AG10803 (cell line): ENCODE measurements at regions not wholly inside any gene's neighbourhood (a gene's known extent, or its start where the extent isn't known, plus 50 kb on each side); places are given as distances from the start of the nearest gene placed in this dataset.

Source experiments
- DNase-seq: peaks from one replicate; pipeline ENCODE4 v3.0.0; 2010; ENCODE audit warnings: low read depth
- H3K4me3 ChIP-seq: 2 replicates; pipeline ENCODE4 v1.5.1; 2011; ENCODE audit warnings: mild to moderate bottlenecking, low read length, control low read depth
- TF ChIP-seq, protein P1 (sequence below): conservative IDR thresholded peaks from 2 replicates; pipeline ENCODE4 v1.5.1; 2011; ENCODE audit warnings: mild to moderate bottlenecking, low read length, control low read depth, inconsistent platforms

DNA sequence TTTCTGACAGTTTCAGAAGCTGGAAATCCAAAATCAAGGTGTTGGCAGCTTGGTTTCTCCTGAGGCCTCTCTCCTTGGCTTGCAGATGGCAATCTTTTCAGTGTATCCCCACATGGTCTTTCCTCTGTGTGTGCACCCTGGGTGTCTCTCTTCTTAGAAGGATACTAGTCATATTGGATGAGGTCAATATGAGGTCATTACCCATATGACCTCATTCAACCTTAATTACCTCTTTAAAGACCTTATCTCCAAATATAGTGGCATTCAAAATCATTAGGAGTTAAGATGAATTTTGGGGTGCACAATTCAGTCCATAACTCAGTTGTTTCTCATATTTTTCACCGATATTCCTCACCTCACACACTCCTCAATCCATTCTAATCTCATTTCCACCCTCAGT, 92.4 kb upstream of the TGM3 start:
- H3K4me3 ChIP-seq, result no peak overlapping the region
- TF ChIP-seq, protein P1, sequence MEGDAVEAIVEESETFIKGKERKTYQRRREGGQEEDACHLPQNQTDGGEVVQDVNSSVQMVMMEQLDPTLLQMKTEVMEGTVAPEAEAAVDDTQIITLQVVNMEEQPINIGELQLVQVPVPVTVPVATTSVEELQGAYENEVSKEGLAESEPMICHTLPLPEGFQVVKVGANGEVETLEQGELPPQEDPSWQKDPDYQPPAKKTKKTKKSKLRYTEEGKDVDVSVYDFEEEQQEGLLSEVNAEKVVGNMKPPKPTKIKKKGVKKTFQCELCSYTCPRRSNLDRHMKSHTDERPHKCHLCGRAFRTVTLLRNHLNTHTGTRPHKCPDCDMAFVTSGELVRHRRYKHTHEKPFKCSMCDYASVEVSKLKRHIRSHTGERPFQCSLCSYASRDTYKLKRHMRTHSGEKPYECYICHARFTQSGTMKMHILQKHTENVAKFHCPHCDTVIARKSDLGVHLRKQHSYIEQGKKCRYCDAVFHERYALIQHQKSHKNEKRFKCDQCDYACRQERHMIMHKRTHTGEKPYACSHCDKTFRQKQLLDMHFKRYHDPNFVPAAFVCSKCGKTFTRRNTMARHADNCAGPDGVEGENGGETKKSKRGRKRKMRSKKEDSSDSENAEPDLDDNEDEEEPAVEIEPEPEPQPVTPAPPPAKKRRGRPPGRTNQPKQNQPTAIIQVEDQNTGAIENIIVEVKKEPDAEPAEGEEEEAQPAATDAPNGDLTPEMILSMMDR, result no peak

DNA sequence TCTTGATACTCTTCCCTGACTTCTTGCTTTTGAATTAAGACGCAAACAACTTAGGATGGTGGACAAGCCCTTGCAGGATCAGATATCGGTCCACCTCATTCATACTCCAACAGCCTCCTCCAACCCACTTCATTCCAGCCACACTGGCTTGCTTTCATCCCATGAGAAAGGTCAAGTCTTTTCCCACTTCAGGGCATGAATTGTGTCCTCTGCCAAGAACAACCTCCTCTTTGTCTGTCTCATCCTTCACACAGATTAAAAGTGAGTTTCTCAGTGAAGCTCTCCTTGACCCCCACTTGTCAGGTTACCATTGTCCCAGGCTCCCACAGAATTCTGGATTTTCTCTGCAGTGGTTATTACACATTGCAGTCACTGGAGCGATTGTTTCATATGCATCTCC, 91.8 kb upstream of the TGM3 start:
- no peak for DNase-seq
- TF ChIP-seq, protein P1, result no peak
- H3K4me3 ChIP-seq, result no peak overlapping the region

More for the DNA sequence above, 92.4 kb upstream of the TGM3 start:
- DNase-seq, result no peak

DNA sequence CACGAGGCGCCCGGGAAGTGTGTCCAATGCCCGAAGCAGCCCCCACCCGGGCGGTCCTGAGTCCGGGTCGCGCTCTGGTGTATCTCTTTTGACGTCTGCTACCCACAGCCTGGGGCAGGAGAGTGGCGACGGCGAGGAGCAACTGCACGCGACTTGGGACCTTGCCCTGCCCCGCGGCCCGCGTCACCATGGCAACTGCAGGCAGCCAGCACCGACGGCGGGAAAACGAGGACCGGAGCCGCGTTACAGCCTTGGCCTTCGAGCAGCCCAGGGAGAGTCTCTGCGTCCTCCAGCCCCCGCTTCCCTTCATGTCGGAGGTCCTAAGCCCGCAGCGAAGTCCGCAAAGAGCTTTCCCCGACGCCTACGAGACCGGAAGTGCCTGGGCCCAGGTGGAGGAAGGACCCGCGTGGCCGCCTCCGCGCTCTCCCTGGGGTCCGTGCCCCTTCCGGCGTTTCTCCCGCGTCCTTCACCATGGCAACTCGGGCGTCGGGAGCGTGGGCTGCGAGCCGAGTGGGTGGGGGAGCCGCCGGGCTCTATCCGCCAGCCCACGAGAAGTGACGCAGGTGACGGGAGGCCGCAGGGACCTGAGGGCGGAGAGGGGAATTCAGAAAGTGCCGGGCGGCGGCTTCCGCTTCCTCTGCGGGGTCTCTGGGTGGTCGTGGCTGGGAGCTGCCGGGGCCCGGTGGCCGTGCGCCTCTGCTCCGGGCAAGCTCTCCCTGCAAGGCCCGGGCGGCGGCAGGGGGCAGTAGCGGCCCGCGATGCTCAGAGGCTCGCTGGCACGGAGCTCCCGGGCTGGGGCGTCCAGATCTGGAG, 88.6 kb upstream of the TGM3 start:
- peak; percentile 64 for DNase-seq
- H3K4me3 ChIP-seq, result peak overlapping the region; percentile 66
- TF ChIP-seq, protein P1, result peak; percentile 64

DNA sequence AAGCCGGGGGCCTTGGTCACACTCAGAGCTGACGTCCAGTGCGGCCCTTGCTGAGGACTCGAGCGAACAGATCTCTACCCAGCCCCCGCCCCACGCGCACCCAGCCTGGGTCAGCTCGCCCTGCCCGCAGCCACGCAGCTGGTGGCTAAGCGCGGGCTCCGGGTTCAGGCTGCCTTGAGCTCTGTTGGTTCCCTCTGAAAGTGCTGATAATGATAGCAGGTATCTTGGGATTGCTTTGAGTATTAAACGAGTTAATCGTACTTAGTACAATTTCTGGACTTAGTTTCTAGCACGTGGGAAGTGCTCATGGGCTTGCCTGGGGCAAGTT, 88.1 kb upstream of the TGM3 start:
- TF ChIP-seq, protein P1, result no peak
- no peak for DNase-seq
- peak overlapping the region; percentile 66 for H3K4me3 ChIP-seq

DNA sequence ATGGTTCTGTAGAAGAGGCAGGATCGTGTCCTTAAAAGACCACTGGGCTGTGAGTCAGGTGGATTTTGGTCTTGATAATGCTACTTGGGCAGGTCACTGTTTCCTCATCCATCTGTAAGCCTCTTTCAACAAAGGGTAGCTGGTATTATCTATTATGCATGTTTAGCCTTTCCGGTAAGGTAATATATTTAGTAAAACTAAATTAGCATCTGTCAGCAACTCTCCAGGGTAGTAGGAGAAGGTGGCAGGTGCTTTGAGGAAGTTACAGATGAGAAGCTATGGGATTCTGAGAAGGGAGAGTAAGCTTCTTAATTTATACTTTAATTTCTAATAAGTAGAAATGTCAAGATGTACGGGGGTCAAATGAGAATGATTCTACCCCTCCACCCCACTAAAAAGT, 86.9 kb upstream of the TGM3 start:
- no peak overlapping the region for H3K4me3 ChIP-seq
- TF ChIP-seq, protein P1, result no peak
- no peak for DNase-seq

DNA sequence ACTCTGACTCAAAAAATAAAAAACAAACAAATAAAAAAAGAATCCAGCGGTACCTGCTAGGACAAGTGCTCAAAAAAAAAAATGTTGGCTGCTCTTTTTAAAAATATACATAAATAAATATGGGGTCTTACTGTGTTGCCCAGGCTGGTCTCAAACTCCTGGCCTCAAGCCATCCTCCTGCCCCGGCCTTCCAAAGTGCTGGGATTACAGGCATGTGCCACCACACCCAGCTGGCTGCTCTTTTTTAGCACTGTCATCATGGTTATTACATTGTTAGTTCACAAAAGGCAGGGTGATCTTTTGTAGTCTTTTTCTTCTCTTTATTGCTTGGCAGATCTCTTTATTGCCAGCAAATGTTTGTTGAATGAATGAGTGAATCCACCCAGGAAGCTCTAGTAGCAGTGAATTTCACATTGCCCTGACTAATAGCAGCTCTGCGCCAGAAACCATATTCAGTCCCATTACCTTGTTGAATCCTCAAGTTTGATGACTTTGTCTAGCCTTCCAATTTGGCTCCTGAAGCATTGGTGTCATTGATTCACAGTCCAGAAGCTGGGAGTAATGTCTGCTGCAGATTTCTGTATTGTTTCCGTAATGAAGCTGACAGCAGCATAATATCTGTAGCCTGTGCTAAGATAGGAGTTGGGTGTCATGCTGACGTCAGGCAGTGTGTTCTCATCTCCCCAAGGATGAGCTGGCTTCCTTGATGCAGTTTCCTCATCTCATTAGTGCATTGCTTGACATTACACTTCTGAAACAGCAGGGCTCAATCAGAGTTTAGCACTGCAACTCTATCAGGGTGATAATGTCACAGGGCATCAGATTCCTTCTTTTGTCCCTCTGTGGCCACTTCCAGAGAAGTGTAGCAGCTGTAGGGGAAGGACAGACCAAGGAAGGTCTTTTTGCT, 84.9 kb upstream of the TGM3 start:
- peak; percentile 81 for DNase-seq
- no peak overlapping the region for H3K4me3 ChIP-seq
- TF ChIP-seq, protein P1, result peak; percentile 38
